WTC11 (cell line): ENCODE measurements at regions not wholly inside any gene's neighbourhood (a gene's known extent, or its start where the extent isn't known, plus 50 kb on each side); places are given as distances from the start of the nearest gene placed in this dataset.

Source experiments
- ATAC-seq: fragments of 200-7000 bp; cut with Tn5 transposase; 2 replicates; pipeline ENCODE4 v1.10.0; 2021; ENCODE audit warnings: mild to moderate bottlenecking, moderate library complexity
- CTCF ChIA-PET: fragments of 300-600 bp; sonication (Branson Sonifier 250); formaldehyde crosslinking; loops from one replicate; lab custom pipeline; 2021; ENCODE audit warnings: antibody characterized with exemption; lab: Charles Lee
- POLR2A ChIA-PET: fragments of 350-600 bp; sonication (Branson Sonifier 250); formaldehyde crosslinking; loops from one replicate; lab custom pipeline; 2021; ENCODE audit warnings: antibody characterized with exemption; lab: Charles Lee
- DNase-seq: peaks from one replicate; pipeline ENCODE4 v3.0.0; 2021; ENCODE audit warnings: low spot score
- H3K27ac Mint-ChIP-seq: 2 replicates; pipeline ENCODE4 v1.8.0; 2021; ENCODE audit warnings: mixed read lengths
- H3K27me3 Mint-ChIP-seq: 2 replicates; pipeline ENCODE4 v1.8.0; 2021; ENCODE audit warnings: low read depth, mild to moderate bottlenecking, moderate library complexity, mixed read lengths
- H3K36me3 Mint-ChIP-seq: 2 replicates; pipeline ENCODE4 v1.8.0; 2021; ENCODE audit warnings: mixed read lengths
- H3K4me1 Mint-ChIP-seq: 2 replicates; pipeline ENCODE4 v1.8.0; 2022; ENCODE audit warnings: mixed read lengths
- H3K4me3 Mint-ChIP-seq: 2 replicates; pipeline ENCODE4 v1.8.0; 2021; ENCODE audit warnings: mild to moderate bottlenecking, moderate library complexity, mixed read lengths
- H3K9me3 Mint-ChIP-seq: 2 replicates; pipeline ENCODE4 v1.8.0; 2021; ENCODE audit warnings: mixed read lengths
- CREB1 ChIP-seq: sonication (generic); formaldehyde crosslinking; IDR thresholded peaks from 2 replicates; pipeline ENCODE4 v1.8.0; 2023; ENCODE audit warnings: mild to moderate bottlenecking, missing genetic modification reagents
- CREM ChIP-seq: sonication (generic); formaldehyde crosslinking; IDR thresholded peaks from 2 replicates; pipeline ENCODE4 v1.8.1; 2022; ENCODE audit warnings: mild to moderate bottlenecking, missing genetic modification reagents, moderate library complexity
- E2F4 ChIP-seq: sonication (generic); formaldehyde crosslinking; IDR thresholded peaks from 2 replicates; pipeline ENCODE4 v1.8.1; 2022; ENCODE audit warnings: low read depth, mild to moderate bottlenecking, moderate library complexity, missing genetic modification reagents, borderline replicate concordance
- EMX1 ChIP-seq: fragments of 250-450 bp; sonication (Bioruptor Pico); IDR thresholded peaks from 2 replicates; pipeline ENCODE4 v1.8.0; 2021; ENCODE audit warnings: mild to moderate bottlenecking
- FOXP1 ChIP-seq: sonication (generic); formaldehyde crosslinking; IDR thresholded peaks from 2 replicates; pipeline ENCODE4 v1.8.0; 2022; ENCODE audit warnings: missing genetic modification reagents, mild to moderate bottlenecking, moderate library complexity, borderline replicate concordance
- FOXP4 ChIP-seq: sonication (generic); formaldehyde crosslinking; IDR thresholded peaks from 2 replicates; pipeline ENCODE4 v1.8.0; 2022; ENCODE audit warnings: mild to moderate bottlenecking, missing genetic modification reagents
- IRF1 ChIP-seq: sonication (generic); formaldehyde crosslinking; IDR thresholded peaks from 2 replicates; pipeline ENCODE4 v1.8.0; 2023; ENCODE audit warnings: missing genetic modification reagents
- IRF2 ChIP-seq: sonication (generic); formaldehyde crosslinking; IDR thresholded peaks from 2 replicates; pipeline ENCODE4 v1.8.0; 2022; ENCODE audit warnings: low read depth, missing genetic modification reagents, borderline replicate concordance
- MAX ChIP-seq: sonication (generic); formaldehyde crosslinking; IDR thresholded peaks from 2 replicates; pipeline ENCODE4 v1.8.0; 2022; ENCODE audit warnings: mild to moderate bottlenecking, missing genetic modification reagents
- NR2C2 ChIP-seq: sonication (generic); formaldehyde crosslinking; IDR thresholded peaks from 2 replicates; pipeline ENCODE4 v1.8.0; 2022; ENCODE audit warnings: mild to moderate bottlenecking, missing genetic modification reagents
- RORB ChIP-seq: fragments of 250-450 bp; sonication (Bioruptor Pico); IDR thresholded peaks from 2 replicates; pipeline ENCODE4 v1.9.0; 2021; ENCODE audit warnings: mild to moderate bottlenecking
- STAT6 ChIP-seq: sonication (generic); formaldehyde crosslinking; conservative IDR thresholded peaks from 2 replicates; pipeline ENCODE4 v1.8.1; 2023; ENCODE audit warnings: mild to moderate bottlenecking, low read depth, missing genetic modification reagents, moderate library complexity
- TCF7 ChIP-seq: sonication (generic); formaldehyde crosslinking; IDR thresholded peaks from 2 replicates; pipeline ENCODE4 v1.8.0; 2022; ENCODE audit warnings: mild to moderate bottlenecking, low read depth, missing genetic modification reagents, moderate library complexity
- TEAD4 ChIP-seq: sonication (generic); formaldehyde crosslinking; IDR thresholded peaks from 2 replicates; pipeline ENCODE4 v1.8.0; 2022; ENCODE audit warnings: mild to moderate bottlenecking, missing genetic modification reagents
- USF1 ChIP-seq: sonication (generic); formaldehyde crosslinking; IDR thresholded peaks from 2 replicates; pipeline ENCODE4 v1.8.0; 2022; ENCODE audit warnings: mild to moderate bottlenecking, missing genetic modification reagents
- ZBTB43 ChIP-seq: sonication (generic); formaldehyde crosslinking; IDR thresholded peaks from 2 replicates; pipeline ENCODE4 v1.8.1; 2023; ENCODE audit warnings: mild to moderate bottlenecking, missing genetic modification reagents
- ZNF281 ChIP-seq: sonication (generic); formaldehyde crosslinking; IDR thresholded peaks from 2 replicates; pipeline ENCODE4 v1.8.0; 2023; ENCODE audit warnings: mild to moderate bottlenecking, missing genetic modification reagents
- ZNF416 ChIP-seq: fragments of 250-450 bp; sonication (Bioruptor Pico); IDR thresholded peaks from 2 replicates; pipeline ENCODE4 v1.9.0; 2021; ENCODE audit warnings: mild to moderate bottlenecking, inconsistent platforms
- ZNF532 ChIP-seq: fragments of 250-450 bp; sonication (Bioruptor Pico); IDR thresholded peaks from 2 replicates; pipeline ENCODE4 v1.9.0; 2021; ENCODE audit warnings: mild to moderate bottlenecking, borderline replicate concordance

GRCh38 chr12:124077701-124078100 lies 104.7 kb downstream of the ZNF664 start:
- Mint-ChIP-seq H3K27me3 (no peaks in the 10 kb centered on the region), H3K36me3 (no peaks in the 10 kb centered on the region), H3K4me3 (no peak overlapping the region), H3K9me3 (no peaks in the 10 kb centered on the region), H3K27ac (no peak overlapping the region), H3K4me1 (peaks cover 32% of the 10 kb centered on the region)
- POLR2A ChIA-PET: no interaction called here
- no peak for DNase-seq
- no peak for TF ChIP-seq E2F4 (CRISPR knock-in tag)
- TF ChIP-seq IRF2 (CRISPR knock-in tag): no peak
- no peak for TF ChIP-seq TCF7 (CRISPR knock-in tag)
- TF ChIP-seq TEAD4 (CRISPR knock-in tag): no peak
- no peak for TF ChIP-seq FOXP1
- TF ChIP-seq ZNF532 (CRISPR knock-in tag): no peak
- no peak for TF ChIP-seq ZNF416
- TF ChIP-seq CREM: no peak
- CTCF ChIA-PET: interaction anchor here (1.0 to 1.6 kb wide), 3 partner anchors 24 to 237 kb away, joined by 3 to 6 read pairs (median 5); no protein-coding TSS in a partner anchor
- ATAC-seq: no peak

- no peak for TF ChIP-seq RORB (CRISPR knock-in tag)
- no peak for TF ChIP-seq USF1 (CRISPR knock-in tag)
- TF ChIP-seq CREB1: no peak
- no peak for TF ChIP-seq MAX (CRISPR knock-in tag)
- TF ChIP-seq NR2C2: no peak
- TF ChIP-seq ZNF281: no peak
- TF ChIP-seq ZBTB43 (CRISPR knock-in tag): no peak
- no peak for TF ChIP-seq IRF1 (CRISPR knock-in tag)
- TF ChIP-seq EMX1: no peak
- TF ChIP-seq STAT6 (CRISPR knock-in tag): no peak
- no peak for TF ChIP-seq FOXP4
- peaks cover 21% of the 10 kb centered on the region for H3K4me1 Mint-ChIP-seq
- DNase-seq: no peak
- H3K4me3 Mint-ChIP-seq: no peak overlapping the region
- no peak for ATAC-seq
- CTCF ChIA-PET: interaction anchor here (1.6 kb wide), 1 partner anchor 25 kb away, joined by 6 read pairs; no protein-coding TSS in a partner anchor
- no peaks in the 10 kb centered on the region for H3K9me3 Mint-ChIP-seq
- no peaks in the 10 kb centered on the region for H3K36me3 Mint-ChIP-seq
- H3K27ac Mint-ChIP-seq: no peak overlapping the region
- POLR2A ChIA-PET: no interaction called here
- H3K27me3 Mint-ChIP-seq: no peaks in the 10 kb centered on the region
Observed at GRCh38 chr12:124078800-124079199, 105.8 kb downstream of the ZNF664 start.
